ENCODE measurements at regions not wholly inside any gene's neighbourhood (a gene's known extent, or its start where the extent isn't known, plus 50 kb on each side); places are given as distances from the start of the nearest gene placed in this dataset.

GRCh38 chr13:87334176-87334575 lies 337.0 kb upstream of the SLITRK5 start:
- Histone ChIP-seq H3K36me3 (replicated peaks in 1 of 2; ENCODE audit: control insufficient read depth in 1 of 2, insufficient read depth in 2 of 2, low read length in 2 of 2) (no peaks in the 10 kb centered on the region), H3K27me3 (ENCODE audit: control insufficient read depth in 1 of 2, insufficient read depth in 2 of 2, low read length in 2 of 2) (0 out of 5 replicates have a peak, but pooled peaks cover 0 to 1% of the 10 kb centered on the region in 2 experiments), H4K20me1 (ENCODE audit: insufficient read depth, low read length) (no peaks in the 10 kb centered on the region), H3K79me2 (ENCODE audit: insufficient read depth, low read length) (no peaks in the 10 kb centered on the region), H3K9ac (ENCODE audit: insufficient read depth, low read depth, low read length) (no peak overlapping the region), H3K9me3 (ENCODE audit: low read length) (no peaks in the 10 kb centered on the region), H3K4me1 (ENCODE audit: insufficient read depth, low read length) (no peaks in the 10 kb centered on the region), H2AFZ (ENCODE audit: low read length) (no peak overlapping the region), H3K27ac (ENCODE audit: extremely low read length, insufficient read depth, low read length) (no peak overlapping the region), H3K4me3 (replicated peaks in 1 of 3; ENCODE audit: insufficient read depth in 1 of 3, low read depth in 2 of 3, low read length in 3 of 3) (no peak overlapping the region), H3K4me2 (ENCODE audit: low read depth, low read length) (peak overlapping the region; percentile 27)
- no peak for TF ChIP-seq ZNF510 (CRISPR knock-in tag; IDR thresholded peaks at IDR 0.05; ENCODE audit: low read depth)
- no peak for TF ChIP-seq ZNF562 (CRISPR knock-in tag; IDR thresholded peaks at IDR 0.05; ENCODE audit: borderline replicate concordance)
- TF ChIP-seq ISX (CRISPR knock-in tag; conservative IDR thresholded peaks at IDR 0.05): no peak
- TF ChIP-seq, protein P1, sequence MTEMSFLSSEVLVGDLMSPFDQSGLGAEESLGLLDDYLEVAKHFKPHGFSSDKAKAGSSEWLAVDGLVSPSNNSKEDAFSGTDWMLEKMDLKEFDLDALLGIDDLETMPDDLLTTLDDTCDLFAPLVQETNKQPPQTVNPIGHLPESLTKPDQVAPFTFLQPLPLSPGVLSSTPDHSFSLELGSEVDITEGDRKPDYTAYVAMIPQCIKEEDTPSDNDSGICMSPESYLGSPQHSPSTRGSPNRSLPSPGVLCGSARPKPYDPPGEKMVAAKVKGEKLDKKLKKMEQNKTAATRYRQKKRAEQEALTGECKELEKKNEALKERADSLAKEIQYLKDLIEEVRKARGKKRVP (CRISPR knock-in tag; IDR thresholded peaks at IDR 0.05): no peak
- no peak for TF ChIP-seq RXRB (CRISPR knock-in tag; IDR thresholded peaks at IDR 0.05; ENCODE audit: borderline replicate concordance)
- no peak for TF ChIP-seq ZFP62 (CRISPR knock-in tag; IDR thresholded peaks at IDR 0.05)
- TF ChIP-seq, protein P2, sequence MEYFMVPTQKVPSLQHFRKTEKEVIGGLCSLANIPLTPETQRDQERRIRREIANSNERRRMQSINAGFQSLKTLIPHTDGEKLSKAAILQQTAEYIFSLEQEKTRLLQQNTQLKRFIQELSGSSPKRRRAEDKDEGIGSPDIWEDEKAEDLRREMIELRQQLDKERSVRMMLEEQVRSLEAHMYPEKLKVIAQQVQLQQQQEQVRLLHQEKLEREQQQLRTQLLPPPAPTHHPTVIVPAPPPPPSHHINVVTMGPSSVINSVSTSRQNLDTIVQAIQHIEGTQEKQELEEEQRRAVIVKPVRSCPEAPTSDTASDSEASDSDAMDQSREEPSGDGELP (IDR thresholded peaks at IDR 0.05; ENCODE audit: borderline replicate concordance, low read depth): no peak
- TF ChIP-seq ZNF501 (CRISPR knock-in tag; IDR thresholded peaks at IDR 0.05): no peak
- TF ChIP-seq ZNF503 (CRISPR knock-in tag; IDR thresholded peaks at IDR 0.05): no peak
- no peak for TF ChIP-seq CCAR2 (optimal IDR thresholded peaks at IDR 0.05; ENCODE audit: low read depth, low read length)
- no peak for TF ChIP-seq ARID5B (CRISPR knock-in tag; IDR thresholded peaks at IDR 0.05)
- no peak for TF ChIP-seq MED1 (CRISPR knock-in tag; IDR thresholded peaks at IDR 0.05)
- no peak for TF ChIP-seq DNMT1 (CRISPR knock-in tag; IDR thresholded peaks at IDR 0.05)
- no peak for TF ChIP-seq ZNF75D (CRISPR knock-in tag; IDR thresholded peaks at IDR 0.05; ENCODE audit: borderline replicate concordance)
- TF ChIP-seq CC2D1A (CRISPR knock-in tag; IDR thresholded peaks at IDR 0.05): no peak
- TF ChIP-seq MZF1 (CRISPR knock-in tag; IDR thresholded peaks at IDR 0.05; ENCODE audit: borderline replicate concordance): no peak
- TF ChIP-seq FOXK1 (CRISPR knock-in tag; IDR thresholded peaks at IDR 0.05; ENCODE audit: borderline replicate concordance, low read depth): no peak
- 7% methylated on average over 8 of the region's 8 CpGs for WGBS (ENCODE audit: low lambda C conversion rate)
- no peak for ATAC-seq
- POLR2A ChIA-PET: no interaction called here
- CTCF ChIA-PET (ENCODE audit: low intra/inter-chr PET ratio, low total read pairs): no interaction called here
- intact Hi-C loops (cut with micrococcal nuclease; ENCODE audit: unreplicated experiment): no loop called here
- no TSS peak for BruUV-seq (replicated peaks)
- FAIRE-seq: no peak
- no peak for DNase-seq (ENCODE audit: low spot score)
- in situ Hi-C loops (cut with HindIII; ENCODE audit: extremely low pct_ligation_motif_present, low pct_unique_long_range_greater_than_20kb): no loop called here

Data from HepG2 (cell line).